HG03139 (cell line): ENCODE measurements at regions not wholly inside any gene's neighbourhood (a gene's known extent, or its start where the extent isn't known, plus 50 kb on each side); places are given as distances from the start of the nearest gene placed in this dataset.

Source experiments
- ATAC-seq: cut with Tn5 transposase; IDR thresholded peaks from one replicate; pipeline ENCODE4 v1.9.1; 2021; ENCODE audit not compliant: unreplicated experiment

DNA sequence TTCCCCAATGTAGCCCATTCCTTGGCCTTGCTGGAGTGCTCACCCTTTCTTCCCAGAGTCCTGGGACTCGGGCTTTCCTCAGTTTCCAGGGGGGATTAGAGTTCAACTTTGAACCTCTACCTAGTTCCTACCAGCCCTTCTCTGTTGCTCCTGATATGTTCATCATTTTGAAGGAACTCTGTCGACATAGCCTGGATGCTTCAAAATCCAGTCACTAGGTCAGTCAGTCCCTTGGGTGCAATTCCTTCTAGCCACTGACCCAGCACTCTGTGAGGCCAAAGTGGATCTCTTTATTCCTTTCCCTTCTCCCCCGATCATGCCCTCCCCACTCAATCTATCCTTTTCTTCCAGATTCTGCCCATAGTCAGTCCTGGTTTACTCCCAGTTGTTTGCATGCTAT is 72.3 kb upstream of the TMCC3 start:
- no peak for ATAC-seq

DNA sequence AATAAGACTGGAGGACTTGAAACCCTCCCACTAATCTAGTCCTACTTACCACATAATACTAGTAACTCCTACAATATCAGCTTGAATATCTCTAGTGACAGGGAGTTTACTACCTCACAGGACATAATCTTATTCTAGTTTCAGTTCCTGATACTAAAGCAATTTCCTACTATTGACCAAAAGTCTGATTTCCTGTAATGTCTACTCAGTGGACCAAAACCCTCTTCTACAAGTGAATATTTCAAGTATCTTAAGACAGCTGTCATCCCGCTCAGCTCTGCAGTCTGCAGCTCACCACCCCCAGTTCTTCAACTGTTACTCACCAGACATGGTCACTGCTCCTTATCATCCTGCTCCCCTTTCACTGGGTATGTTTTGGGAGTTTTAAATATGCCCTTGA is 70.8 kb upstream of the TMCC3 start:
- ATAC-seq: peak; percentile 94

DNA sequence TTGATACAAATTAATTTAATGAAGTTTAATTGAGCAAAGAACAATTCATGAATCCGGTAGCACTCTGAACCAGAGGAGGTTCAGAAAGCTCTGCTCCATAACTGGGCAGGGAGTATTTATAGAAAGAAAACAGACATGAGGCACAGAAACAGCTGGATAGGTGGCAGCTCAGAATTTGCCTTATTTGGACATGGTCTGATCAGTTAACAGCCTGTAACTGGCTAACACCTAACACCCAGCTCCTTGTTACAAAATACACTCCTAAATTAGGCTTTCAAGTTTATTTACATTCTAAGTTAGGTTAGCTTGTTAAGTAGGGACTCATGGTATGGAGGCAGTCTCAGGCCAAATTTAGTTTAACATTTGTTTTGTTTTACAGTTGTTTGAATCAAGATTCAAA is 67.8 kb upstream of the TMCC3 start:
- ATAC-seq: no peak

DNA sequence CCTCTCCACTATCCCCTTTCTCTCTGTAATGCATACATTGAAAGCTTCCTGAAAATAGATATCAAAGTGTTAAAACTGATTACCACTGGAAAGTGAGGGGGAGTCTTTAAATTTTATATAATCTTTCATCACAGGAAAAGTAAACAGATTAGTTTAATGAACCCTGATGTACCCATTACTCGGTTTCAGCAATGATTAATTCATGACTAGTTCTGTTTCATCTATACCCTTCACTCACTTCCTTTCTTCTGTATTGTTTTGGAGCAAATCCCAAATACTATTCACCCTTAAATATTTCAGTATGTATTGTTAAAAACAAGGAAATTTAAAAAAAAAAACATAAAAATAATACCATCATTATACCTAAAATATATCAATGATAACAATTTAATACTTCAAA is 67.3 kb upstream of the TMCC3 start:
- no peak for ATAC-seq

DNA sequence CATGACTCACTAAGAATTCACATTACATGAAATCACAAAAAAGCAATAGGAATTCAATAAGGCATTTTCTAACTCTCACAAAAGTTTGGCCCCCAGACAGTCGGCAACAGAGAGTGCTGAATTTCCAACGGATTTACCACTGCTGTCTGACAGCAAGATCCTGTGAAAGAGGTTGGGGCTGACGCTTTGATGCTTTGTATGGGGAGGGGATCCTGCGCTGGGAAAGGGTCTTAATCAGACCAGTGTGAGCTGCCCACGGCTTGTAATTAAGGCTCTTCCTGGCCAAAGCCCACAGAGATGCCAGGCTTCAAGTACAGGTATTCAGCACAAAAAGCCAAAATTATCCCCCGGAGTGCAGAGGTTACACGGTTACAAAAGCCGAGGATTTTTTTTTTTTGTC is 66.8 kb upstream of the TMCC3 start:
- no peak for ATAC-seq

DNA sequence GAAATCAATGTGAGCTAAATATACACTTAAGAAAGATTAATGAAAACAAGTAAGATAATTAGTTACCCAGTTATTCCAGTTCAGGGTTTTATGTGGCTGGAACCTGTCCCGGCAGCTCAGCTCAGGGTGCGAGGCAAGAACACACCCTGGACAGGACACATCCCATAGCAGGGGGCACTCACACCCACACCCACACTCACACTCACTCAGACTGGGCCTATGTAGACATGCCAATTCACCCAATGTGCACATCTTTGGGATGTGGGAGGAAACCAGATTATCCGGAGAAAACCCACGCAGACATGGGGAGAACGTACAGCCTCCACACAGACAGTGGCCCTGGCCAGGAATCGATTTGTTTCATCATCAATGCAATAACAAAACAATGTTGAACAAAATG is 66.0 kb upstream of the TMCC3 start:
- no peak for ATAC-seq

DNA sequence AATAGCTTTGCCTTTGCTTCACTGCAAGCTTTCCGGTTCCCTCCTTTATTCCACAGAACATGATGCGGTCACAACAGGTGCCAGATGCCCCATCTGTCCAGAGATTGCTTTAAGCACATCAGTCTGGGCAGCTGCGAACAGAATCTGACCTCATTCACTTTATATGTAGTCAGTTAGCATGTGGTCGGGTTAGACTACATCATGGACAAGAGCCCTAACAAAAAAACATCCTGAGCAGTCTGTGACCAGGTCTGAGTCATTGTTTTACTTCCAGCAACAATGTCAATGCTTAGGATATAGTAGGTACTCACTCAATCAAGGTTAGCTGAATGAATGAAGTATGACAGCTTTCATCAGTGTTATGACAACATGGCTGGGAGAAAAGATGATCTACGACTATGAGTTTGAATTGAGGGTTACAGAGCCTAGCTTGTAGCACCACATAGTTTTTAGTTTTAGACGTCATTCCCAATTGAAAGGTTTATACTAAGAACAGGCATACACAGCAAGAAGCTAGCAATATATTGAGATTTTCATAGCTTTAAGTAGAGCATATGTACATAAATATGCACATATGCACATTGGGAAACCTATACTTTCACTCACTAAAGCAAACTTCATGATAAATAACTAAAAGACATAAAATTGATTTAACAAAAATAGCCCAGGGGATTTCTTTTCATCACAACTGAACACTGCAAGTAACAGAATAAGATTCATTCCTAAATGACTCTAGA is 64.2 kb upstream of the TMCC3 start:
- ATAC-seq: no peak

DNA sequence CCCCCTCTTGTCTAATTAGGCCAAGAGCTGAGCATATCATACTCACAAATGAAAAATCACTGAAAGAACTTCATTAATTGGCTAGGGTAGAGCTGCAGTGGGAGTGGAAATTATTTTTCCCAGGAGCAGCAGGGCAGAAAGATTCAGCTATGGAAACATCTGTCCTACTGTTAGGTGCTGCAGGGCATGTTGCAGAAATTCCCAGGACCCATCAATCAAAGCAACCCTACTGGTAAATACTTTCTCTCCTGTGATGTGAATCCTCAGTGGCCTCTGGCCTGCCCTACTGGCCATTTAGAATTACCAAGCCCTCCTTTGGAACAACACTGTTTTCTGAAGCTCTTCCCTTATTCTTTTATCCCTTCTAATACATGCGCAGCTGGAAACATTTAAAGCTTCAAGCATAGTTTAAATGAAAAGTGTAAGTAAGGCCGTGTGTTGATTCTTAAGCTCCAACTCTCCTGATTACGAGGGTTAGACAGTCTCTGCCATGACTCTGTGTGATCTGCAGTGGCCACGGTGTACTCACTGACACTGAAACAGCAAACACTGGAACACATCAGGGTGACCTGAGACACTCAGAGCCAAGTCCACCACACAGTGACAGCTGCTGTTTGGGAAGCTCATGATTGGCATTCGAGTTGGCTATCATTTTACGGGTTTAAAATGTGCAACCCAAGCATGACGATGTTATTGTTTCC is 62.6 kb upstream of the TMCC3 start:
- no peak for ATAC-seq

DNA sequence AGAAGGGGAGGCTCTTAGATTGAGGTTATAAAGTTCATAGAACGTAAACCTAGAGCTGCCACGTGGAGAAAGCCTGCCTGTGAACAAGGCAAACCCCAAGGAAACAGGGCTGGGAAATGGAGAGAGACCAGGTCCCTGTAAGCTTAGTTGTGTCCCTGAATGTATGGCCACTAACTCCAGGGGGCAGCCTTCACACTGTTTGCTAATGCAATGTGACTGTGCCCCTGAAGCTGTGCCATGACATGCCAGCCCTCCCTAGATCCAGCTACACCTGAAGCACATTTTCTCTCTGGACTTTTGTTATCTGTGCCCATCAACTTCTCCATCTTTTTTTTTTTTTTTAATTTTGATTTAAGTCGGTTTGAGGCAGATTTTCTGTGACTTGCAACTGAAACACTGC is 60.6 kb upstream of the TMCC3 start:
- no peak for ATAC-seq

DNA sequence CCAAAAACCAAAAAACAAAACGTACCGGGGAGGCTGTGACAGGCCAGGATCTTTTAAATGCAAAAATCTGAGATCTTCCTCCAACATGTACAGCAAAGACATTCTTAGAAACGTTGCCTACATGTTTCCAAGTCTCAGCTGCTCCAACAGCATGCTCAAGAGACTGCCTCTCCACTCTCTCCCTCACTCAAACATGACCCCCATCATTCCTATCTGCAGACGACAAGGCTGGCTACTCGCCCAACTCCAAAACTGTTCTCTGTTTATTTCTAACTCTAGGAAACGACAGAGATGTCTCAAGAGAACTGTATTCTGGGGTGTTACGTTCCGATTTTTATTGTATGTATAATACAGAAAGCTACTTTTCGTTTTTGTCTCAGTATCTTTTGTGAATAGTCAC is 57.5 kb upstream of the TMCC3 start:
- no peak for ATAC-seq

DNA sequence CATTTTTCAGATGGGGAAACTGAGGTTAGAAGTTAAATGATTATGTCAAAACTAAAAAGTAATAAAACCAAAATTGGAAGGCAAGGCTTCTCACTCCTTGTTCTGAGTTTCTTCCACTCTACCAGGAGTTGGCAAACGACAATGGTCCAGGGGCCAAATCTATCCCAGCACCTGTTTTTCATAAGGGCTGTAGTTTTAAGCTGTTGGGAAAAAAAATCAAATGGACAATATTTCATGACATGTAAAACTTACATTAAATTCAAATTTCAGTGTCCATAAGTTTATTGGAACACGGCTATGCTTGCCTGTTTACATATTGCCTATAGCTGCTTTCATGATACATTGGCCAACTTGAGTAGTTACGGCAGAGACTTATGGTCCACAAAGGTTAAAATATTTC is 56.7 kb upstream of the TMCC3 start:
- no peak for ATAC-seq

DNA sequence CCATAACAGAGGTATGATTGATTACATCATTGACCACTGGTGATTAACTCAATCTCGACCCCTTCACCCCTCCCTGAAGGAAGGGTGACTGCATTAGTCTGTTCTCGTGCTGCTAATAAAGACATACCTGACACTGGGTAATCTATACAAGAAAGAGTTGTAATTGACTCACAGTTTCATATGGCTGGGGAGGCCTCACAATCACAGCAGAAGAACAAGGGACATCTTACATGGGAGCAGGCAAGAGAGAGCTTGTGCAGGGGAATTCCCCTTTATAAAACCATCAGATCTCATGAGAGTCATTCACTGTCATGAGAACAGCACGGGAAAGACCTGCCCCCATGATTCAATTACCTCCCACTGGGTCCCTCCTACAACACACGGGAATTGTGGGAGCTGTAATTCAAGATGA is 55.9 kb upstream of the TMCC3 start:
- ATAC-seq: no peak

DNA sequence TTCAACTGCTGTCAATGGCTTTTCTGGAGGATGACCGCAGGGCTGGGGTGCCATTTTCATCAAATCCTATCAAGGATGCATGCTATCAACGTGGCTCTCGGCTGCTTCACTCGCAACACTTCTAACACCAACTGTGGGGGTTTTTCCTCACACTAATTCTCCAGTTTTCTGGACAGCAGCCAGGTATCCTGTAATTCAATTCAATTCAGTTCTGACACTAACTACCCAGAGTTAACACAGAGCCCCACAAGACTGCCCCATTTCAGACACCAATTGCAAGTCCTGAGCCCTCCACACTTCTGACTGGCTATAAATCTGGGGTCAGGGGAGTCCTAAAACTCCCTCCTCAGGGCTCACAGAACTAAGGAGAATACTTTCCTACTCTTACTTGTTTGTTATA is 55.3 kb upstream of the TMCC3 start:
- no peak for ATAC-seq

DNA sequence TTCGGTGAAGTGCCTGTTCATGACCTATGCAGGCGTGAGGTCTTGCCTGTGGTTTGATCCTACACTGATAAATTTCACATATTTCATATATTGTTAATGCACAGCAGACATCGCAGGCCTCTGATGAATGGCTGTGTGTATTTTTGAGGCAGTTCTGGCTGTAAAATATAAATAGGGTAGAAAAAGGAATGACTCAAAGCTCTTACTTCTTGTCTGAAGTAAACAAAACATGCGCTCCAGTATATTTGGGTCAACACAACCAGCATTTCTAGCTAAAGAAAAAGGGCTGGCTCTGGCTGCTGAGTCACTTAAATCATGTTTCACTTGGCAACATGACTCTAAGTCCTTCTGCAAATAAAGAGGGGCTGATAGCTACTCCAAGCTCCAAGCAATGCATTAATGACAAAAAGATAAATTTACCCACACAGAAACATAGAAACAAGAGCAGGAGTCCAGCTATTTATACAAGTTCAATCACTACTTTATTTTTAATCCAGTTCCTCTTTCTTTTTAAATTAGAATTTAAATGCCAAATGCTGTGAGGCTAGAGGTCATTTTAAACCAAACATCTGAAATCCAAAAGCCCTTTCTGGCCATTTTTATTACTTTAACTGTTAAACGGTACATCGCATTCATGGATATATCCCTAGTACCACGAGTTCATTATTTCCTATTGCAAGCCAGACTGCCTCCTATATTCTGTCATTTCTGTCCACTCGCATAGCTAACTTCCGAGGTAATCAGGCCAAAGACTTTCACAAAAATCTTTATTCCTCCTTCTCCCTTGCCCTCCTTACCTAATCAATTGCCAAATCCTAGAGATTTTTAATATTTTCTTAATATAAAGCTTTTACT is 54.3 kb upstream of the TMCC3 start:
- ATAC-seq: no peak

DNA sequence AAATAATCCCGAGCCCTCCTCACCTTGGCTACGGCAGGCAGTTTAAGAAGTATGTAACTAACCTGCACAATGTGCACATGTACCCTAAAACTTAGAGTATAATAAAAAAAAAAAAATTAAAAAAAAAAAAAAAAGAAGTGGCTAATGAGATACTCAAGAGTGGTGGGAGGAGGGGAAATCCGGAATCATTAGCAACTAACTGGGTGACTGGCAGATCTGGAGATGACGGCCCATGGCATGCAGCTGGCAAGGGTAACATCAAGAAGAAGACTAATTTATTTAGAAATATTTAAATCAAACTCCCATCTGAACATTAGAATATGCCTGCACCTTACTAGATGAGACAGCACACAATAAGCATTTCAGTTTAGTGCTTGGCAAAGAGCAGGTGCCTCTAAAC is 52.3 kb upstream of the TMCC3 start:
- ATAC-seq: no peak

DNA sequence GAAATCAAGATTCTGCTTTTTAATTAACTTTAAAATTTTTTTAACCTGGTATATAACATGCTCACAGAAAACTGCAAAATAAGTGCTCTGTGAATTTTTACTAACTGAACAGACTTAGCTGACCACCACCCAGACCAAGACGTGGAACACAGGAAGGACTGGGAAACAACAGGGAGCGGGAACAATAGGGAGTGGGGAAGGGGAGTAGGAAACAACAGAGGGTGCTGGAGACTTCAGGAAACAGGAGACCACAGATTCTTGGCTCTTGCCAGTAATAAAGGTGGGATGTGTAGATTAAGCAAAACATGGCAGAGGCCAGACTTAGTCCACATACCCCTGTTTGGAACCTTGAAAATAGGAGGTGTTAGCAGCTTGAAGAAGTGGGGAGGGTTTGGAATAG is 51.4 kb upstream of the TMCC3 start:
- ATAC-seq: no peak

DNA sequence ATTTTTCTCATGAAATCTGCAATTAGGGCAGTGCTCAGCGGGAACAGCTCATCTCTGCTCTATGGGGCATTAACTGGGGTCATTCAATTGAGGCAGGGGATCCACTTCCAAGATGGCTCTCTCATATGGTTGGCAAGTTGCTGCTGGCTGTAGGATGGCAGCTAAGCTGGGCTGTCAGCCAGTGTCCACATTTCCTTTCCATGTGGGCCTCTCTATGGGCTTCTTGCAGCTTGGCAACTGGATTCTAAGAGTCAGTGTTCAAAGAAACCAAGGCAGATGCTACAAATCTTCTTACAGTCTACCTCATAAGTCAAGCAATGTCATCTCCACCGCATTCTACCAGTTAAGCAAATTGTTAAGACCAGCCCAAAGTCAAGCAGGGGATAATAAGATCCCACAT is 50.3 kb upstream of the TMCC3 start:
- ATAC-seq: no peak
